Mesenteric fat pad (tissue), 1 donor: ENCODE measurements at regions not wholly inside any gene's neighbourhood (a gene's known extent, or its start where the extent isn't known, plus 50 kb on each side); places are given as distances from the start of the nearest gene placed in this dataset.
"Not testable (repeated sequence)": the region's sequence is repeated elsewhere in the genome, so short reads cannot be mapped to it uniquely, and the experiment has no call there.

Experiments used
- DNase-seq: peaks from one replicate; pipeline ENCODE4 v3.0.0-alpha.2; 2020; ENCODE audit warnings: low spot score
- donor health status: DM: yes; HTN: yes; CAD: no.

DNA sequence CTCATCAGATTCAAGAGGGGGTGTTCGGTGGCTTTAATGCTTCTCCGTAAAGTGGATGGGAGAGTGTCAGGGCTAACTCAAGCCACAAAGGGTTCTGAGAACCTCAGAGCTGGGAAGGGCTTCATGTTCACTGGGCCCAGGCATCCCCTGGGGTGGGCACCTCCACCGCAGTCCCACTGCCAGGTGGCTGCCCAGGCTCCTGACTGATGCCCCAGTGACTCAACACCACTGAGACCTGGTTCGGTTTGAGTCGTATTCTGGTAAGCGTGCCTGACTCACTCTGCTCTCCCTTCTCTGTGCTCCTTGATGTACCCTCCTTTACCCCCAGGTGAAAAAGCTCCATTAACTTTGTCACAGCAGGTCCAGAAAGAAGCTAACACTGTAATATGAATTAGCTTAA is 304.6 kb downstream of the RPLP1 start:
- DNase-seq = no peak

DNA sequence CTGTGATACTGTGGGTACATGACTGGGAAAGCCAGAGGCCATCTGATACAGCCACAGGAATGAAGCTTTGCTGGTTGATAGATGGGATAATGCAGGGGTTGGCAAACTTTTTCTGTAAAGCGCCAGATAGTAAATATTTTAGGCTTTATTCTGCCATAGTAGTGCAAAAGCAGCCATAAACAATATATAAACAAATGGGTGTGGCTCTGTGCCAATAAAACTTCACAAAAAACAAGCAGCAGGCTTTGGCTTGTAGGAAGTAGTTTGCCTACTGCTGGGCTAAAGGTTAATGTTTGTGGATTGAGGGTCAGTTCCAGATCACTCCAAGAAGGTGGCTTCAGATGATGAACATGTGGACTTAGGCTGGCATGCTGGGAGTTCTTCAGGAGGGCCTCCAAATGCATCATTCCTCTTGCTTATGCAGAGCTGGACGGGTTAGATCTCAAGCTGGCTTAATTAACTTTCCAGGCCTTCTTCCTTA is 305.7 kb downstream of the RPLP1 start:
- no peak for DNase-seq

DNA sequence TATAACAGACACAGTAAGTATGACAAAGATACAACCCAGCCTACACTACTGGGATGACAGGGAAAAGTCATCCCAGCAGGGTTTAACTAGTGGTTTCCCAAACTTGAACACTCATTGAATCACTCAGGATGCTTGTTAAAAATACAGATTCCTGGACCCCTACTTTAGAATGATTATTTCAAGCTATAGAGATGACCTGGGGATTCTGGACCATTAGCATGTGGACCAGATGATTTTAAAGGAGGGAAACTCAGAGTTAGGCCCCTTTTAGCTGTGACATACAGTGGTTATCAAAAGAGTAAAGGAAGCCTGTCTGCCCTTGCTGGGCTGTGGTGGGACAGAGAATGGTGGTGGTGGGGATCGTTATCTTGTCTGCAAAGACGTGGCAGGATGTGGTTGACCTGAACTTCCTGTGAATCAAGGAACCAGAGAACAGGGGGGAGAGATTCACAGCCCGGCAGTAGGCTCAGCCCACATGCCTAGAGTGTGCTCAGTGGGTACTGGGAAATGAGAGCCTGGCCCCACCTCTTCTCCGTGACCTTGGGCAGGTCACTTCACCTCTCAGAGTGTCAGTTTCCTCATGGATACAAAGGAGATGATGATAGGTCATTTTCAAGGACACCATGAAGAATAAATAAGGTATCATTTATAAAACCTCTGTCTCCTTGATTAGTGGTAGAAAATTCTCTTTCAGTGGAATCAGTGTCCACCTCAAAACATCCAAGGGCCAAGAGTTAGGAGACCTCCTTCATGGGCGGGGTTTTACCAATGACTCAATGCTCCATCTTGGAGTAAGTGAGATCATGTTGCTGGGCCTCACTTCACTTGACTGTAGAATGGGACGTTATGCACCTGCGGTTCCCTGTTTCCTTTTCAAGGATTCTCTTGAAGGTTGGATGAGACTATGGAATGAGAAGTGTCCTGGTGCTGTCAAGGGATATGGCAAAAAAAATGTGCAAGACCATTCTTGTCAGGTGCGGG is 306.5 kb downstream of the RPLP1 start:
- no peak for DNase-seq

DNA sequence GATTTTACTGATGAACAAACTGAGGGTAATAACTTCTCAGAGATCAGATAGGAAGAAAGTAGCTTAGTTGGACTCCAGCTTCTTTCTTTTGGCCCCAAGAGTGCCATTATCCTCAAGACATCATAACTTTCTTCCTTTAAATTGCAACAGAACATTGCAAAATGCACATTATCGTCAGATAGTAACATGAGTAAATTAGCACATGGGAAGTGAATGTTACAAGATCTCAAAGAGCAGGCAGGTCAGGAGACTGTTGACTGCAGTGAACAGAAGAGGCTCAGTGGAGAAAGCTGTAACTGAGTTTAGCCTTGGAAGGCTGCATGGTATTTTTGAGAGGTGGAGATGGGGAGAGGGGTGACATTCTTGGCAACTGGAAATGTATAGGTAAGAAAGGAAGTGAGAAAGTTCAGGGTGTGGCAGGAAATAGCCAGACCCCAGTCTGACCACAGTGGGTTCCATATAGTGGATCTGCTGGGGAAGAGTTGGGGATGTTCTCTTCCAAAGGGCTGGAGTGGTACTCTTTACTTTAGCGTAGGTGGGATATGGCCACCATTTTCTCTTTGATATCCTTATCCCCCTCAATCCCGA is 307.7 kb downstream of the RPLP1 start:
- no peak for DNase-seq

DNA sequence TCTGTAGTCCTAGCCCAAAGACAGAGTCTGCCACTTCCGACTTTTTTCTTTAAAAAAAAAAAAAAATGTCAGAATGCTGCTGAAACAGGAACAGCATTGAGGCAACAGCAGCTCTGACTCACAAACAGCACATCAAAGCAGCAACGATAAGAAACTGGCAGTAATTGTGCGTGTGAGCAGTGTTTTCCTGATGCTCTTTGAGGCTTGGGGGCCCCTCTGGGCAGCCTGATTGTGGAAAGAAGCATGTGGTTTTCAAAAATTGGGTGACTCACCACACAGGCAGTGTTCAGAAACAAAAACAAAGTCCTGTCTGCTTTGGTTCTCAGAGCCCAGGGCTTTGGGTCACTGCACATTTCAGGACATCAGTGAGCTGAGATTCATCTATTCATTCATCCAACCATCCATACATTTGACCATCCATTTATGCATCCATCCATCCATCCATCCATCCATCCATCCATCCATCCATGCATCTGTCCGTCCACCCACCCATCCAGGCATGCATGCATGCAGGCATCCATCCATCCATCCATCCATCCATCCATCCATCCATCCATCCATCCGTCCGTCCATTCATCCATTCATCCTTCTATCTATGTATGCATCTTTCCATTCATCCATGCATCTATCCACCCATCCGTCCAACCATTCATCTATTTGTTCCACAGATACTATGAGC is 308.4 kb downstream of the RPLP1 start:
- no peak for DNase-seq

DNA sequence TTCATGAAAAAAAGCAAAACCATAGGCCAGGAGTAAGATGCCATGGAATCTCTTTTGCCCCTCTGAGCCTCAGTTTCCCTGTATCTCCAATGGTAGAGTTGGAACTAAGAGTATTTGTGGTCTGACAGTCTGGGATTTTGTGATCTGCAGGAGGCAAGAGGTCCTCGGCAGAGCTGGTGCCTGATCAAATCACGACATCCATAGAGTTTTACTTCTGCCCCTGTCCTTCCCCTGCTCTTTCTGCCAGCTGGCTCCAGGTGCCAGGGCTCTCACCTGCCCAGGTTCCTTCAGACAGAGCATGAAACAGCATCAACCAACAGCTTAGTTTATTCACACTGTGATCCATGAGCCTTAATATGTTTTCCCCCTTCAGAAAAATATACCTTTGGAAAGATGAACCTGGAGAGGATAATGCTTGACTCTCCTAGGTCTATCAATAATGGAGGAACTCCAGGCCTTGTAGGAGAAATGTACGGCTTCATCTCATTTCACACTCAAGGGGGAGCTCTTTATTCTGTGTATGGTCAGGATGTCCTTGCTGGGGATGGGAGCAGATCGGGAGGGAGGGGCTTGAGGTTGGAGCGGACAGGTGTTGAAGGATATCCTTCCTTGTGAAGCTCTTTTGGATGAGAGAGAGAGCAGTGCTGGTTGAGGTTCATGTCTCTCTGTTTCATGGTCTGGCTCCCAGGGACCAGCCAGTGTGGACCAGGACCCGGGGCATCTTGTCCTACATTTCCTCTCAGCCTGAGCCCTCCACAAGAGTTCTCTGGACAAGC is 309.9 kb downstream of the RPLP1 start:
- no peak for DNase-seq

DNA sequence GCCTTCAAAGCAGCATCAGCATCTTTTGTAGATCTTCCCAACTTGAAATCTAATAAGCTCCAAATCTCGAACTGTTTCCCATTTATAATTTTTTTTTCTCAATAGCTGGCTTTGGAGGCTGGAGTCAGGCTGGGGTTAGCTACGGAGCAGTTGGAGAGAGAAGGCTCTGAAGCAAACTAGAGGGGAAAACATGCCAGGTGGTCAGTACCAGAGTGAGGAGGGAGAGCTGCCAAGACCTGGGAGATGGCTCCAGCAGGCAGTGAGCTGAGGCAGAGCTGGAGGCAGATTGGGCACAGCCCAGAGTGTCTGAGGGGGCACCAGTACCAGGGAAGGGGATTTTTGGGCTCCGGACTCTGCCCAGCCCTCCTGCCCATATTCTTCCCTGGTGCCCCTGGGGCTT is 311.2 kb downstream of the RPLP1 start:
- no peak for DNase-seq

DNA sequence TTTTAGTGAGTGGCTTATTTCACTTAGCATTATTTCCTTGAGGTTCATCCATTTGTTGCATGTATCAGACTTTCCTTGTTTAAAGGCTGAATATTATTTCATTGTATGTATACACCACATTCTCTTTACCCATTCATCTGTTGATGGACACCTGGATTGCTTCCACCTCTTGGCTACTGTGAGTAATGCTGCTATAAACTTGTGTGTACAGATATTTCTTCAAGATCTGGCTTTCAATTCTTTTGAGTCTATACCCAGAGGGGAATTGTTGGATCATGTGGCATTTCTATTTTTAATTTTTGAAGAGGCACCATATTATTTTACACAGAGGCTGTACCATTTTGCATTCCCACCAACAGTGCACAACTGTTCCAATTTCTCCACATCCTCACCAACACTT is 313.5 kb downstream of the RPLP1 start:
- DNase-seq = no peak

DNA sequence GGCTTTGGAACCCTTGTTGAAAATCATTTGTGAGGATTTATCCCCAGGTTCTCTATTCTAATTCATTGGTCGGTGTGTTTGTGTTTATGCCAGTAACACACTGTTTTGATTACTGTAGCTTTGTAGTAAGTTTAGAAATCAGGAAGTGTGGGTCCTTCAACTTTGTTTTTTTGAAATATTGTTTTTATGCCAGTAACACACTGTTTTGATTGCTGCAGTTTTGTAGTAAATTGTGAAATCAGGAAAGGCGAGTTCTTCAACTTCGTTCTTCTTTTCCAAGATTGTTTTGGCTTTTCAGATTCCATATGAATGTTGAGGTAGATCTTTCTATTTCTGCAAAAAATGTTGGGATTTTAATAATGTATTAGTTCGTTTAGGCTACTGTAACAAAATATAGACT is 314.6 kb downstream of the RPLP1 start:
- DNase-seq = no peak

DNA sequence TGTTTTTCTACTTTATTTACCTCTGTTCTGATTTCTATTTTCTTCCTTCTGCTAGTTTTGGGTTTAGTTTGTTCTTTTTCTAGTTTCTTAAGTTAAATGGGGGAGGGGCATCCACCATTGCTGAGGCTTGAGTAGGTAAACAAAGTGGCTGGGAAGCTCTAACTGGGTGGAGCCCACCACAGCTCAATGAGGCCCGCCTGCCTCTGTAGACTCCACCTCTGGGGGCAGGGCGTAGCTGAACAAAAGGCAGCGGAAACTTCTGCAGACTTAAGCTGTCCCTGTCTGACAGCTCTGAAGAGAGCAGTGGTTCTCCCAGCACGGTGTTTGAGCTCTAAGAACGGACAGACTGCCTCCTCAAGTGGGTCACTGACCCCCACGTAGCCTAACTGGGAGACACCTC is 316.7 kb downstream of the RPLP1 start:
- not testable (repeated sequence) for DNase-seq

DNA sequence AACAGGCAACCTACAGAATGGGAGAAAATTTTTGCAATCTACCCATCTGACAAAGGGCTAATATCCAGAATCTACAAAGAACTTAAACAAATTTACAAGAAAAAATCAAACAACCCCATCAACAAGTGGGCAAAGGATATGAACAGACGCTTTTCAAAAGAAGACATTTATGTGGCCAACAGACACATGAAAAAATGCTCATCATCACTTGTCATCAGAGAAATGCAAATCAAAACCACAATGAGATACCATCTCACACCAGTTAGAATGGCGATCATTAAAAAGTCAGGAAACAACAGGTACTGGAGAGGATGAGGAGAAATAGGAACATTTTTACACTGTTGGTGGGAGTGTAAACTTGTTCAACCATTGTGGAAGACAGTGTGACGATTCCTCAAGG is 321.6 kb downstream of the RPLP1 start:
- not testable (repeated sequence) for DNase-seq

DNA sequence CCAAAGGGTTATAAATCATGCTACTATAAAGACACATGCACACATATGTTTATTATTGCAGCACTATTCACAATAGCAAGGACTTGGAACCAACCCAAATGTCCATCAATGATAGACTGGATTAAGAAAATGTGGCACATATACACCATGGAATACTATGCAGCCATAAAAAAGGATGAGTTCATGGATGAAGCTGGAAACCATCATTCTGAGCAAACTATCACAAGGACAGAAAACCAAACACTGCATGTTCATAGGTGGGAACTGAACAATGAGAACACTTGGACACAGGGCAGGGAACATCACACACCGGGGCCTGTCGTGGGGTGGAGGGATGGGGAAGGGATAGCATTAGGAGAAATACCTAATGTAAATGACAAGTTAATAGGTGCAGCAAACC is 322.1 kb downstream of the RPLP1 start:
- not testable (repeated sequence) for DNase-seq

DNA sequence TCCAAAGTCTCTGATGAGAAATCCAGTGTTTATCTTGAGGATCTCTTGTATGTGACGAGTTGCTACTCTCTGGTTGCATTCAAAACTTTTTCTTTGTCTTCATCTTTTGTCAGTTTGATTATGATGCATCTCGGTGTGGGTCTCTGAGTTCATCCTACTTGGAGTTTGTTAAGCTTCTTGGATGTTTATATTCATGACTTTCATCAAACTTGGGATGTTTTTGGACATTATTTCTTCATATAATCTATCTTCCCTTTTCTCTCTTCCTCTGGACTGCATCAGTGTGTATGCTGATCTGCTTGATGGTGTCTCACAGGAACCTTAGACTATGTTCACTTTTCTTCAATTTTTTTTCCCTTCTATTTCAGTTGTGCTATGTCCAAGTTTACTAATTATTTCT is 320.4 kb downstream of the TLE3 start:
- no peak for DNase-seq

DNA sequence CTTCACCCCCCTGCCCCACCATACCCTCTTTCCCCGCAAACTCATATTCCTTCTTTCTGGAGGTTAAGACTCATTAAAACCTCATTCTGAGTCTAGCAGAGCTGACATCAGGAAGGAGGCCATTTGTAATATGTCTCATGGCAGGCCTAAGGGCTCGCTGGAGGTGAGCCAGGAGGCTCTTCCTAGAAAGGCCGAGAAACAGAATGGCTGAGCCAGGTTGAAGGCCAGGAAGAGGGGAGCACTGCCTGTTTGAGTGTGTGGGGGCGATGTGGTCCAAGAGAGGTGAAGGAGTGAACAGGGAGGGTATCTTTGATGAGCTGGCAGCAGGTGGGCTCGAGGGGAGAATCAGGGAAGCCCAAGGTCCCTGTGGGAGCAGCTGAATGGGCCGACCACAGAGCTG is 317.3 kb downstream of the TLE3 start:
- no peak for DNase-seq

DNA sequence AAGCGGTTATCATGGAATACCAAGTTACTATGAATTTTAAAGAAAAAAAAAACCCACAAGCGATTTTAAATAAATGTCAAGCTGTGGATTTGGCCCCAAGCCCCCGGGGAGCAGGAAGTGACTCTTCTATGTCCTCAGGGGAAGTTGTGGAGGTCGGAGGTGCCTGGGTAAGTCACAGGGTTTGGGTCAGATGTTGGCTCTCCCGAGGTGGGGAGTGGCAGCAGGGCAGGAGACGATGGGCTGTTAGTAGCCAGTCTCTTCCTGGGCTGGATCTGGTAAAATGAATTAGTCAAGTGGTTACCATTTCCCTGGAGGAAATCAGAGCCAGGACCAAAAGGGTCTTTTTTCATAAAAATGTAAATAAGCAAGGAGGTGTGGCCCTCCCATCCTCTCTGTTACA is 316.7 kb downstream of the TLE3 start:
- DNase-seq = no peak

DNA sequence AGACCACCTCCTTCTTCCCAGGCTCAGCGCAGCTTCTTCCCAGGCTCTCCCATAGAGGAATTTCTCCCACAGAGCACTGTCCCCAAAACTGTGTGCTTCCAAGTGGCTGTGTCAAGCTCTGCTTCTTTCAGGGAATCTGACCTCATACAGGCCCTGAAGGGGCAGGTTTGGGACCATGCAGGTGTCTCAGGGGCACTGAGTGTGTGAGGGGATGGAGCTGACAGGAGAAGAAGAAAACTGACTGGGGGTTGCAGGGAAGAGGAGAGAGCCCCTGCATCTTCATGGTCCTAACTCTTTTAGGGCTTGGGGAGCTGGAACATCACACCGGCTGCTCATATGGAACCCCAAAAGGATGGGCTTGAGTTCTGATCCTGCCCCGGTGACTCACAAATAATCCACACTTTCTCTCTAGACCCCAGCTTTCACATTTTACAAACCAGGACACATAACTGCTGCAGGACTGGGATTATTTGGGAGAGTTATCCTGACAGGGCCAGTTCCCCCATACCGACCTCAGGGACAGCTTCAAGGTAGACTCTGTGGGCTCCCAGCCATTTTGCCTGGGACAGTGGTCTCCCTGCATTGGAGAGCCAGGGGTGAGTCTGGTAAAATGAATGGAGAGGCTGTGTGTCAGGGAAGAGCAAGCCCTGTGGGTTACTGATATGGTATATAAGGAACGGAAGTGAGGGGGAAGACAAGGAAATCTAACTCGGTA is 316.1 kb downstream of the TLE3 start:
- DNase-seq = no peak

DNA sequence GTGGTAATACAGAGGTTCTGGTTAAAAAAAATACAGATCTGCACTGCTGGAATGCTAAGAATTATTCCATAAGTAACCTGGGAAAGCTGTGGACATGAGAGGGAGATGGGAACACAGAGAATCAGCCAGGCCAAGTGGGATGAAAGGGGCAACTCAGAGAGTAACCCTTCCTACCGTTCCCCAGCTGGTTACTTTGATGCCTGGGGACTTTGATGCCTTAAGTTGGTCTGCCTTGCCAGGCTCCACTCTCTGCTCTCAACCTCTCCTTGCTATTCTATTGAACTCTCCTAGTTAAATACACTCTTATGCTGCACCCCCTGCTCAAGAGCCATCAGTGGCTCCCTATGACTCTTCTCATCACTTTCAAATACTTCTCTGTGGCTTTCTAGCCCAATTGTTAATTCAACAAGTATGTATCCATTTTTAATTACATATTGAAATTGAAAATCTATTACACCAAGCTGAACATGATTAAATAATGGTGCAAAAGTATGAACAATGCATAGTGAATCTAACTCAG is 315.5 kb downstream of the TLE3 start:
- DNase-seq = no peak

DNA sequence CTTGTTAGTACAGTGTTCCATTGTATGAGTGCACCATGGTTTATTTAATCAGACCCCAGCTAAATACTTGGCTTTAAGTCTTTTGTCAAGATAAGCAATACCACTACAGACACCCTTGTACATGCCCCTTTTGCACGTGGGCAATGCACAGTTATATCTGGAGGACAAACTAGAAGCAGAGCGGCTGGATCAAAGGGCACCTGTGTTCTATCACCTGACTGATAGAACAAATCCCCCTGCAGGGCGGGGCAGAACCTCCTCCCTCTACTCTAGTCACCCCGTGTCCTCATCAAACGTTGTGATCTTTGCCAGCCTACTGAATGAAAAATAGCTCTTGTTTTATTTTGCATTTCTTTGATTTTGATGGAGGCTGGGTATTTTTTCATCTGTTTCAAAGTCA is 314.9 kb downstream of the TLE3 start:
- DNase-seq = no peak

DNA sequence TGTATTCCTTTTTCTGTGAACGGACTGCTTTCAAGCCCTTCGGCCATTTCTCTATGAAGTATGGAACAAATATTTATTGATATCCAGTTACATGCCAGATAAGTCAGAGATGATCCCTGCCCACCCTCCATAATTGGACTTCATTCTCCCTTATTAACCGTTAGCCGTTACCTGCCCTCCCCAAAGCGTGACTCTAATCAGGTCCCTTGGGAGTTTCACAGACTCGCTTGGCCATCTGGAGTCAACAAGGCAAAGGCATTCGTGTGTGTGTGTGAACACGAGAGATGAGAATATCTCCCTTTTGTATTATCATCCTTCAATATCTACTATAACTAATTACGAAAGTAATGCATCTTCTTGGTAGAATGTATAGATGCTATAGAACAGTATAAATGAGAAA is 314.5 kb downstream of the TLE3 start:
- DNase-seq = no peak

DNA sequence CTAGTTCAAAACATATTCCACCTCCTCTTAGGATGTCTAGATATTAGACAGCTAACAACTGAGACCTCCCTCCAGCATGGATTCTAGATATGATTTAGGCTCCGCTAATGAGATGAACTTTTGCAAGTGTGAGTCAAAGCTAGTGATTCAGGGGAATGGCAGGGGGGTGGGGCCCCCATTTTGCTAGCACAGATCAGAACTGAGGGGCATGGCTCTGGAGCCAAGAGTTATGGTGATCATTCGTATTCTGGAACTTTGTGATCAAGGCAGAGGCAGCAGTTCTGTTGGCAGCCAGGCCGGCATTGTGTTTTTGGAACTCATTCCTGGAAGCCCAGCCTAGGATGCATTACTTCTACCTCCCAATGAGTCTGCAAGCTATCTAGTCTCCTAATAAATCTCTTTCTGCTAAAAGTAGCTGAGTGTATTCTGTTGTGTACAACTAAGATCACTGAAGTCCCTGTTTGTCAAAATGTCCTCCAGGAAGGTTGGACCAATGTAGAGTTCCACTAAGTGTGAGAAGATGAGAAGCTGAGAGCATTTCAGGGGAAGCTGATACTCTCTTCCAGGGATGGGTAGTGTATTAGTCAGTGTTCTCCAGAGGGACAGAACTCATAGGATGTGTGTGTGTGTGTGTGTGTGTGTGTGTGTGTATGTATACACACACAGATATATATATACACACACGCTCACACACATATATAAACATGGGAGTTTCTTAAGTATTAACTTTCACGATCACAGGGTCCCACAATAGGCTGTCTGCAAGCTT is 312.7 kb downstream of the TLE3 start:
- no peak for DNase-seq
